HUES6 (cell line): ENCODE measurements at regions not wholly inside any gene's neighbourhood (a gene's known extent, or its start where the extent isn't known, plus 50 kb on each side); places are given as distances from the start of the nearest gene placed in this dataset.

Source experiments
- H3K27ac ChIP-seq: 2 replicates; pipeline ENCODE4 v1.7.0; 2013; ENCODE audit warnings: low read depth, mild to moderate bottlenecking, low read length, inconsistent platforms
- H3K27me3 ChIP-seq: 2 replicates; pipeline ENCODE4 v1.6.1; 2013; ENCODE audit warnings: low read length; ENCODE audit not compliant: control insufficient read depth, insufficient read depth
- H3K36me3 ChIP-seq: 2 replicates; pipeline ENCODE4 v1.6.1; 2013; ENCODE audit warnings: low read length; ENCODE audit not compliant: control insufficient read depth, insufficient read depth
- H3K4me1 ChIP-seq: 2 replicates; pipeline ENCODE4 v1.6.1; 2013; ENCODE audit warnings: low read length; ENCODE audit not compliant: control insufficient read depth, insufficient read depth
- H3K4me3 ChIP-seq: 2 replicates; pipeline ENCODE4 v1.5.1; 2013; ENCODE audit warnings: low read depth, low read length
- H3K9ac ChIP-seq: one replicate; pipeline ENCODE4 v1.6.1; 2013; ENCODE audit warnings: mild to moderate bottlenecking, low read length
- H3K9me3 ChIP-seq: 2 replicates; pipeline ENCODE4 v1.6.1; 2013; ENCODE audit warnings: low read depth, low read length; ENCODE audit not compliant: control insufficient read depth, insufficient read depth

- no peak overlapping the region for H3K9ac ChIP-seq
- no peaks in the 10 kb centered on the region for H3K36me3 ChIP-seq
- H3K4me3 ChIP-seq, result no peak overlapping the region
- no peaks in the 10 kb centered on the region for H3K27me3 ChIP-seq
- no peaks in the 10 kb centered on the region for H3K9me3 ChIP-seq
- H3K27ac ChIP-seq, result no peak overlapping the region
- no peaks in the 10 kb centered on the region for H3K4me1 ChIP-seq
These were observed 639.5 kb upstream of the AADAT start for GRCh38 chr4:170729236-170729635.

DNA sequence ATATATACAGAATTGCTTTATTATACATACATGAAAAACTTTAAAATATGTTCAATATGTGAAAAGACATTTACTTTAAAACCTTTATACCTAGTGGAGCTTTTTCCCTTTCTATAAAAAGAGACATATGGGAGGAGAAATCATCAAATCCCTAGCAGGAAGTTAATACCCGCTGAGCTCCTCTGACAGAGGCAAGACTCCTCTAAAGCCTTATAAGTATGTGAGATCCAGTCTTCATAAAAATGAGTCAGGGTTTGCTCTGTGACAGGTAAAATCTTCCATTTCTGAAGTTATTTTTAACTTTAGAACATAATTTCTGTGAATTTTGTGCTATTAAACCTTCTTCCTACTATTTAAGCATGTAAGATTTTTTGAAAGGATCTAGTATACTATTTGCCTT lies 634.4 kb upstream of the AADAT start:
- H3K9me3 ChIP-seq, result no peaks in the 10 kb centered on the region
- H3K4me3 ChIP-seq, result no peak overlapping the region
- H3K4me1 ChIP-seq, result no peaks in the 10 kb centered on the region
- no peak overlapping the region for H3K27ac ChIP-seq
- H3K27me3 ChIP-seq, result no peaks in the 10 kb centered on the region
- H3K36me3 ChIP-seq, result no peaks in the 10 kb centered on the region
- H3K9ac ChIP-seq, result no peak overlapping the region

- Histone ChIP-seq H3K27me3 (no peaks in the 10 kb centered on the region), H3K9me3 (no peaks in the 10 kb centered on the region), H3K27ac (no peak overlapping the region), H3K4me3 (no peak overlapping the region), H3K9ac (no peak overlapping the region), H3K4me1 (no peaks in the 10 kb centered on the region), H3K36me3 (no peaks in the 10 kb centered on the region)
These were observed 633.4 kb upstream of the AADAT start for GRCh38 chr4:170723171-170723570.

- H3K27me3 ChIP-seq, result no peaks in the 10 kb centered on the region
- no peaks in the 10 kb centered on the region for H3K4me1 ChIP-seq
- H3K9me3 ChIP-seq, result no peaks in the 10 kb centered on the region
- no peak overlapping the region for H3K4me3 ChIP-seq
- H3K36me3 ChIP-seq, result no peaks in the 10 kb centered on the region
- no peak overlapping the region for H3K9ac ChIP-seq
- H3K27ac ChIP-seq, result no peak overlapping the region
These were observed 632.1 kb upstream of the AADAT start for GRCh38 chr4:170721812-170722373.

DNA sequence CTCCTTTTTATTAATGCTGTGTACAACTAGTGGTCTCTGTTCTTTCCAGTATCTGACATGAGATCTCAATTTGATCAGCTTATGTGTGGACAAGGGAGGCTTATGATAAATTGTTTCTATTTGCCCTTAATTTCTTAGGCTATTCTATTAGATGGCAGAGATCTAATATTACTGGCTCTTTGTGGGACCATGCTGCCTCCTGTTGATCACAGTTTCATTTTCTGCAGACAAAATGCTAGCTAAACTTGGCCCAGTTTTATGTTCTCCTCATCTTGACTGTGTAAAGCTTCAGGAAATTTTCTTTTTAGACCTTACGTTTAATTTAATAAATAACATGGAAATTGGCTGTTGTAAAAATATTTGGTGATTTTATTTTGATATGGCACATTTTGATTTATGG lies 627.1 kb upstream of the AADAT start:
- Histone ChIP-seq H3K36me3 (no peaks in the 10 kb centered on the region), H3K9ac (no peak overlapping the region), H3K27me3 (no peaks in the 10 kb centered on the region), H3K4me3 (no peak overlapping the region), H3K4me1 (no peaks in the 10 kb centered on the region), H3K27ac (no peak overlapping the region), H3K9me3 (no peaks in the 10 kb centered on the region)

DNA sequence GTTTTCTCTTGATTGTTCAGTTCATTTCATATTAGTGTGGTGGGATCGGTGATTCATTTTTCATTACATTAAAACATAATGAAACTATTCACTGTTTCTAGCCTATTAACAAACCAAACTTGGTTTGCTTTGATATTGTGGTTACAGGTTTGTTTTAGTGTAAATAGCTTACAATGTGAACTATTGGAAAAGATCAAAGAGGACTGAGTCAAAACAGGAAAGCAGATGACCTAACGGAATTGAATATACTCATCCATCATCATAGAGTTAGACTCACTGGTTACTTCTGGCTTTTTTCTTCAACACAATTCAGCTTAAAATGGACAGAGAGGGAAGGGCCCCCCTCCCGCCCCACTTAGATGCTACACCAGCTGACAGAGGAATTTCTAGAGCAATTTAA lies 616.2 kb upstream of the AADAT start:
- Histone ChIP-seq H3K4me3 (no peak overlapping the region), H3K9me3 (no peaks in the 10 kb centered on the region), H3K9ac (no peak overlapping the region), H3K27me3 (no peaks in the 10 kb centered on the region), H3K27ac (no peak overlapping the region), H3K36me3 (no peaks in the 10 kb centered on the region), H3K4me1 (no peaks in the 10 kb centered on the region)

DNA sequence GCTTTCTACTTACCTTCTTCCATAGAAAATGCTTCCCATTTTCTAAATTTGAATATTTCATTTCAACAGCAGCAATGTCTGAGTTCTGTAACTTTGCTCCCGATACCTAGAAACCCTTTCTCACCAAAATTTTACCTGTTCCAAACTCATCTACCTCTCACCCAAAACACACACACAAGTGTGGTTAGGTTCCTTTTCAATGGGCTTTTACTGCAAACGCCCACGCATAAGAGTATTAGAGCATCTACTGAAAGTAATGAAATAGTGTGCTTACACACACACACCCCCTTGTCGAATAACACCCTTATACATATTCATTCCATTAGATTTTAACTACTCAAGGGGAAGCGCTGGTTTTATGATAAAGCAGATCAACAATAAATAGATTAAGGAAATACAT lies 610.3 kb upstream of the AADAT start:
- H3K9me3 ChIP-seq, result no peaks in the 10 kb centered on the region
- H3K4me1 ChIP-seq, result no peaks in the 10 kb centered on the region
- no peak overlapping the region for H3K4me3 ChIP-seq
- H3K27ac ChIP-seq, result no peak overlapping the region
- no peaks in the 10 kb centered on the region for H3K36me3 ChIP-seq
- no peak overlapping the region for H3K9ac ChIP-seq
- H3K27me3 ChIP-seq, result no peaks in the 10 kb centered on the region

- H3K9me3 ChIP-seq, result no peaks in the 10 kb centered on the region
- no peaks in the 10 kb centered on the region for H3K36me3 ChIP-seq
- no peak overlapping the region for H3K4me3 ChIP-seq
- H3K9ac ChIP-seq, result no peak overlapping the region
- no peaks in the 10 kb centered on the region for H3K4me1 ChIP-seq
- H3K27me3 ChIP-seq, result no peaks in the 10 kb centered on the region
- no peak overlapping the region for H3K27ac ChIP-seq
These were observed 608.6 kb upstream of the AADAT start for GRCh38 chr4:170698334-170698733.

GRCh38 chr4:170697845-170698244 lies 608.1 kb upstream of the AADAT start:
- Histone ChIP-seq H3K9me3 (no peaks in the 10 kb centered on the region; the same call in 1 of the 2 replicates), H3K27ac (no peak overlapping the region), H3K36me3 (no peaks in the 10 kb centered on the region), H3K4me1 (no peaks in the 10 kb centered on the region), H3K4me3 (no peak overlapping the region), H3K27me3 (no peaks in the 10 kb centered on the region), H3K9ac (no peak overlapping the region)

GRCh38 chr4:170697045-170697444 lies 607.3 kb upstream of the AADAT start:
- H3K4me1 ChIP-seq, result no peaks in the 10 kb centered on the region
- H3K9ac ChIP-seq, result no peak overlapping the region
- no peaks in the 10 kb centered on the region for H3K27me3 ChIP-seq
- H3K4me3 ChIP-seq, result no peak overlapping the region
- no peaks in the 10 kb centered on the region; the same call in 1 of the 2 replicates for H3K9me3 ChIP-seq
- H3K27ac ChIP-seq, result no peak overlapping the region
- H3K36me3 ChIP-seq, result no peaks in the 10 kb centered on the region

- H3K4me1 ChIP-seq, result no peaks in the 10 kb centered on the region
- no peaks in the 10 kb centered on the region; the same call in 1 of the 2 replicates for H3K9me3 ChIP-seq
These were observed 601.4 kb upstream of the AADAT start for GRCh38 chr4:170691168-170691567.

DNA sequence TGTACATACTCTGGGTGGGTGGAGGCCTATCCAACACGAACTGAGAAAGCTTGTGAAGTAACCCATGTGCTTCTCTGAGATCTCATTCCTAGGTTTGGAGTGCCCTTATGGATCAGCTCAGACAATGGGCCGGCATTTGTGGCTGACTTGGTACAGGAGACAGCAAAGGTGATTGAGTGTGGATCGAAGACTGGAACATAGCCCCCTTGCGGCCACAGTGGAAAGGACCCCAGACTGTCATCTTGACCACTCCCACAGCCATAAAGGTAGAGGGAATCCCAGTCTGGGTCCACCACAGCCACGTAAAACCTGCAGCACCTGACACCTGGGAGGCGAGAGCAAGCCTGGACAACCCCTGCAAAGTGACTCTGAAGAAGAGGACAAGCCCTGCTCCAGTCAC lies 598.0 kb upstream of the AADAT start:
- no peak overlapping the region for H3K4me3 ChIP-seq
- no peak overlapping the region for H3K27ac ChIP-seq
- H3K27me3 ChIP-seq, result no peaks in the 10 kb centered on the region
- H3K9me3 ChIP-seq, result no peaks in the 10 kb centered on the region
- no peaks in the 10 kb centered on the region for H3K36me3 ChIP-seq
- peaks cover 12% of the 10 kb centered on the region for H3K4me1 ChIP-seq
- no peak overlapping the region for H3K9ac ChIP-seq

More at GRCh38 chr4:170691168-170691567, 601.4 kb upstream of the AADAT start:
- no peaks in the 10 kb centered on the region for H3K36me3 ChIP-seq
- no peak overlapping the region for H3K27ac ChIP-seq
- H3K4me3 ChIP-seq, result no peak overlapping the region
- H3K9ac ChIP-seq, result no peak overlapping the region
- H3K27me3 ChIP-seq, result no peaks in the 10 kb centered on the region
